MM.1S (cell line): ENCODE measurements at regions not wholly inside any gene's neighbourhood (a gene's known extent, or its start where the extent isn't known, plus 50 kb on each side); places are given as distances from the start of the nearest gene placed in this dataset.

Source experiments
- DNase-seq: peaks from one replicate; pipeline ENCODE4 v3.0.0-alpha.2; 2015
- H2AFZ ChIP-seq: fragments of 300-600 bp; sonication (generic); 2 replicates; pipeline ENCODE4 v1.6.0; 2016; ENCODE audit warnings: antibody characterized with exemption, low read length
- H3F3A ChIP-seq: fragments of 300-600 bp; sonication (generic); 2 replicates; pipeline ENCODE4 v1.6.1; 2016; ENCODE audit warnings: mild to moderate bottlenecking, antibody characterized with exemption, low read length, moderate library complexity, mixed read lengths; ENCODE audit not compliant: insufficient read depth
- H3K27ac ChIP-seq: fragments of 300-600 bp; sonication (generic); 2 replicates; pipeline ENCODE4 v1.5.1; 2016; ENCODE audit warnings: mild to moderate bottlenecking, low read length
- H3K27me3 ChIP-seq: fragments of 300-600 bp; sonication (generic); replicated peaks from 2 replicates; pipeline ENCODE4 v1.6.0; 2016; ENCODE audit warnings: low read length; ENCODE audit not compliant: insufficient read depth
- H3K36me3 ChIP-seq: fragments of 300-600 bp; sonication (generic); replicated peaks from 2 replicates; pipeline ENCODE4 v1.6.1; 2016; ENCODE audit warnings: mild to moderate bottlenecking, low read length, mixed read lengths; ENCODE audit not compliant: insufficient read depth
- H3K4me1 ChIP-seq: fragments of 300-600 bp; sonication (generic); 2 replicates; pipeline ENCODE4 v1.6.1; 2016; ENCODE audit warnings: low read length, mixed read lengths
- H3K4me2 ChIP-seq: fragments of 300-600 bp; sonication (generic); 2 replicates; pipeline ENCODE4 v1.6.0; 2016; ENCODE audit warnings: low read depth, low read length
- H3K4me3 ChIP-seq: fragments of 300-600 bp; sonication (generic); 2 replicates; pipeline ENCODE4 v1.5.1; 2016; ENCODE audit warnings: low read length, mixed read lengths
- H3K79me2 ChIP-seq: fragments of 300-600 bp; sonication (generic); 2 replicates; pipeline ENCODE4 v1.6.1; 2016; ENCODE audit warnings: mixed run types, low read length, mixed read lengths
- H3K9ac ChIP-seq: fragments of 300-600 bp; sonication (generic); 2 replicates; pipeline ENCODE4 v1.6.1; 2016; ENCODE audit warnings: low read length, mixed read lengths
- H3K9me2 ChIP-seq: fragments of 300-600 bp; sonication (generic); replicated peaks from 2 replicates; pipeline ENCODE4 v1.6.1; 2016; ENCODE audit warnings: mild to moderate bottlenecking, low read length, mixed read lengths; ENCODE audit not compliant: insufficient read depth
- H3K9me3 ChIP-seq: fragments of 300-600 bp; sonication (generic); replicated peaks from 2 replicates; pipeline ENCODE4 v1.6.1; 2016; ENCODE audit warnings: mild to moderate bottlenecking, low read length, mixed read lengths; ENCODE audit not compliant: insufficient read depth
- H4K20me1 ChIP-seq: fragments of 300-600 bp; sonication (generic); 2 replicates; pipeline ENCODE4 v1.6.1; 2016; ENCODE audit warnings: mild to moderate bottlenecking, low read length, moderate library complexity, mixed read lengths; ENCODE audit not compliant: insufficient read depth
- EZH2 ChIP-seq: fragments of 300-600 bp; sonication (generic); optimal IDR thresholded peaks from 2 replicates; pipeline ENCODE3; 2017; ENCODE audit warnings: low read depth, mild to moderate bottlenecking, antibody characterized with exemption, low read length, mixed read lengths
- EZH2phosphoT487 ChIP-seq: fragments of 300-600 bp; sonication (generic); IDR thresholded peaks from 2 replicates; pipeline ENCODE4 v1.6.1; 2018; ENCODE audit warnings: antibody characterized with exemption, low read length
- TF ChIP-seq, protein P1 (sequence below): fragments of 300-600 bp; sonication (generic); IDR thresholded peaks from 2 replicates; pipeline ENCODE4 v1.5.1; 2016; ENCODE audit warnings: antibody characterized with exemption, low read length, mixed read lengths

DNA sequence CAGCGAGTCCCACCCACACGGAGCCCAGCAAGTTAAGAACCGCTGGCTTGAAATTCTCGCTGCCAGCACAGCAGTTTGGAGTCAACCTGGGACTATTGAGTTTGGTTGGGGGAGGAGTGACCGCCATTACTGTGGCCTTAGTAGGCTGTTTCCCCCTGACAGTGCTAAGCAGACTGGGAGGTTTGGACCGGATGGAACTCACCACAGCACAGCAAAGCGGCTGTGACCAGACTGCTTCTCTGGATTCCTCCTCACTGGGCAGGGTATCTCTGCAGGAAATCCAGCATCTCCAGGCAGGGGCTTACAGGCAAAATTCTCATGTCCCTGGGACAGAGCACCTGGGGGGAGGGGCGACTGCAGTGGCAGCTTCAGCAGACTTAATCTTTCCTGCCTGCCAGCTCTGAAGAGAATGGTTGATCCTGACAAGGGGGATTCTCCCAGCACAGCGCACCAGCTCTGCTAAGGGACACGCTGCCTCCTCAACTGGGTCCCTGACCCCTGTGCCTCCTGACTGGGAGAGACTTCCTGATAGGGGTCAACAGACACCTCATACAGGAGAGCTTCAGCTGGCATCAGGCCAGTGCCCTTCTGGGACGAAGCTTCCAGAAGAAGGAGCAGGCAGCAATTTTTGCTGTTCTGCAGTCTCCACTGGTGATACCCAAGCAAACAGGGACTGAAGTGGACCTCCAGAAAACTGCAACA is 425.4 kb downstream of the NYAP2 start:
- H3K4me3 ChIP-seq: no peak overlapping the region
- no peaks in the 10 kb centered on the region for H3K9me2 ChIP-seq
- H2AFZ ChIP-seq: no peak overlapping the region
- no peaks in the 10 kb centered on the region for H3K9me3 ChIP-seq
- no peak overlapping the region for H3K27ac ChIP-seq
- H3K79me2 ChIP-seq: no peaks in the 10 kb centered on the region
- no peak for DNase-seq
- TF ChIP-seq EZH2 (no peak), EZH2phosphoT487 (no peak)
- TF ChIP-seq, protein P1, sequence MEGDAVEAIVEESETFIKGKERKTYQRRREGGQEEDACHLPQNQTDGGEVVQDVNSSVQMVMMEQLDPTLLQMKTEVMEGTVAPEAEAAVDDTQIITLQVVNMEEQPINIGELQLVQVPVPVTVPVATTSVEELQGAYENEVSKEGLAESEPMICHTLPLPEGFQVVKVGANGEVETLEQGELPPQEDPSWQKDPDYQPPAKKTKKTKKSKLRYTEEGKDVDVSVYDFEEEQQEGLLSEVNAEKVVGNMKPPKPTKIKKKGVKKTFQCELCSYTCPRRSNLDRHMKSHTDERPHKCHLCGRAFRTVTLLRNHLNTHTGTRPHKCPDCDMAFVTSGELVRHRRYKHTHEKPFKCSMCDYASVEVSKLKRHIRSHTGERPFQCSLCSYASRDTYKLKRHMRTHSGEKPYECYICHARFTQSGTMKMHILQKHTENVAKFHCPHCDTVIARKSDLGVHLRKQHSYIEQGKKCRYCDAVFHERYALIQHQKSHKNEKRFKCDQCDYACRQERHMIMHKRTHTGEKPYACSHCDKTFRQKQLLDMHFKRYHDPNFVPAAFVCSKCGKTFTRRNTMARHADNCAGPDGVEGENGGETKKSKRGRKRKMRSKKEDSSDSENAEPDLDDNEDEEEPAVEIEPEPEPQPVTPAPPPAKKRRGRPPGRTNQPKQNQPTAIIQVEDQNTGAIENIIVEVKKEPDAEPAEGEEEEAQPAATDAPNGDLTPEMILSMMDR: no peak
- no peak overlapping the region for H3K9ac ChIP-seq
- H3K4me2 ChIP-seq: no peak overlapping the region
- no peaks in the 10 kb centered on the region for H3K27me3 ChIP-seq
- no peaks in the 10 kb centered on the region for H3F3A ChIP-seq
- H3K4me1 ChIP-seq: no peaks in the 10 kb centered on the region
- H4K20me1 ChIP-seq: no peaks in the 10 kb centered on the region
- H3K36me3 ChIP-seq: no peaks in the 10 kb centered on the region

DNA sequence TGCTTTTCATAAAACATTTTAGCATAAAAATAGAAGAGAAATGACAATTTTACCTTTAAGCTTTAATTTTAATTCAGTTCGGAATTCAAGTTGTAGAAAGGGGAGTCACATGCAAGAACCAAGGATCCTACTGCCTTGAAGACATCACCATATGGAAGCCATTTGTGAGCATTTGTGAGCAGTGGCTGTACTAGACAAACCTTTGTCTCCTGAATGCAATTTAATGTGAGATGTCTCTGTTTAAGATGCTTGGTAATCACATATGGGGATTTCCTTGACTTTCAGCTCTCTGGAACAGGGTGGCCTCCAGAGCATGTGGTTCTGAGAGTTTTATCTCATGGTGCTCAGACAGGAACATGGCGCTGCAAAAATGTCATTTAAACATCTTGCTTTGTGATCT is 421.8 kb downstream of the NYAP2 start:
- no peaks in the 10 kb centered on the region for H3F3A ChIP-seq
- H3K79me2 ChIP-seq: no peaks in the 10 kb centered on the region
- no peaks in the 10 kb centered on the region for H3K9me2 ChIP-seq
- H3K9ac ChIP-seq: no peak overlapping the region
- peaks cover 15% of the 10 kb centered on the region; the same call in 1 of the 2 replicates for H3K4me1 ChIP-seq
- H3K27ac ChIP-seq: no peak overlapping the region
- H3K27me3 ChIP-seq: no peaks in the 10 kb centered on the region
- no peaks in the 10 kb centered on the region for H3K36me3 ChIP-seq
- H4K20me1 ChIP-seq: no peaks in the 10 kb centered on the region
- no peak overlapping the region for H2AFZ ChIP-seq
- TF ChIP-seq EZH2phosphoT487 (no peak), EZH2 (no peak)
- TF ChIP-seq, protein P1: no peak
- DNase-seq: no peak
- H3K9me3 ChIP-seq: no peaks in the 10 kb centered on the region
- H3K4me3 ChIP-seq: no peak overlapping the region
- no peak overlapping the region for H3K4me2 ChIP-seq

DNA sequence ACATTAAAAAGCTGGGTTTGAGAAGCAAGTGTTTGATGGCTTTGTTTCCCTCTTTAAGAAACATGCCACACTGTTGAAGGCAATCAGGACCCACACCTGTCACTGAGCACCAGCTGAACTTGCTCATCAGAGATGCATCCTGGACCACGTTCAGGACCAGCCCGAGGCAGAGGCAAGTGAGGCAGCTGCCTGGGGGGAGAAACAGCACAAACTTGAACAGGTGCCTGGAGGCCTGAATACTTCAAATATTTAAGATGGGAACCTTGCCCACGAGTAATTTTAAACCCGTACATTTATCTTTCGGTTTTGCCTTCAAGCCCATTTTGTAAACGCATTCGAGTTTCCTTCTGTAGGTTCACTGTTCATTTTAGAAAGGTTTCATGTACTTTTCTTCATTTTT is 421.3 kb downstream of the NYAP2 start:
- Histone ChIP-seq H3K9me2 (no peaks in the 10 kb centered on the region), H3F3A (no peaks in the 10 kb centered on the region), H4K20me1 (no peaks in the 10 kb centered on the region), H3K79me2 (no peaks in the 10 kb centered on the region), H3K4me3 (no peak overlapping the region), H3K36me3 (no peaks in the 10 kb centered on the region), H3K9me3 (no peaks in the 10 kb centered on the region), H3K4me1 (peaks cover 15% of the 10 kb centered on the region; the same call in 1 of the 2 replicates), H2AFZ (no peak overlapping the region), H3K27me3 (no peaks in the 10 kb centered on the region), H3K27ac (no peak overlapping the region), H3K4me2 (no peak overlapping the region), H3K9ac (no peak overlapping the region)
- TF ChIP-seq EZH2phosphoT487: no peak
- no peak for TF ChIP-seq EZH2
- TF ChIP-seq, protein P1: no peak
- DNase-seq: no peak
